C1 segment of cervical spinal cord (tissue), 14 donors: ENCODE measurements at regions not wholly inside any gene's neighbourhood (a gene's known extent, or its start where the extent isn't known, plus 50 kb on each side); places are given as distances from the start of the nearest gene placed in this dataset.

Experiments used
- DNase-seq, 14 donors: peaks; one replicate each; lab custom pipeline; 2025; lab: John Stamatoyannopoulos, UW

DNA sequence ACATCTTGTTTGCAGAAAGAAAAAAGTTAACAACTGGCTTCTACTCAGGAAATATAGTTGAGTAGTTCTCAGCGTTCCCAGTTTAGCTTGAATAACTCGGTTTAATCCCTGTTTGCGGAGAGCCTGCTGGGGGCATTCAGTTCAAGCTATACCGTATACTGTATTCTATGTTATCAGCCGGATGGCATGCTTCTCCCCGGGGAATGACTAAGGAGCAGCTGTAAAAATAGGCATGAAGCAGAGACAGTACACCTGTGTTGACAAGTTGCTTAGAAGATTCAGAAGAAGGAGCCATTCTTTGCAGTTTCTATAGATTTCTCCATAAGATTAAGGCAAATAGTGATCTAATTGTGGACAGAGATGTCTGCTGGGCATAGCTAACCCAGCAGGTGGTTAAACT is 267.8 kb upstream of the NCAM2 start:
- no peak for DNase-seq

DNA sequence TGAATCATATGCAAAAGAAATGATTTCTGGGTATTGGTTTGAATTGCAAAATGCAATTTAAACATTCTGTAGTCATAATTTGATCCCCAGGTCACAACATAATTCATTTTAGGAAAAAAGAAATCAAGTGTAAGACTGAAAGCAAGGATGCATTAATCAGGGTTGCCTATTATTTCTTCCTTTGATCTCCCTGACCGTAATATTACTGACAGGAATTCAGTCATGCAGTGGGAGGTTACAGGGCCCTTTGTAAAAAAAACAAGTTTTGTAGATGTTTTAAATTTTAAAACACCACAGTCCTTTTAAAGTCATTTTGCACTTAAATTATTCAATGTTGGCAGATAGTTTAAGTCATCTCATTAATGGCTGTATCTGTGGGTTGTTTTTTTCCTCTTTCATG is 263.0 kb upstream of the NCAM2 start:
- DNase-seq, result no peak

DNA sequence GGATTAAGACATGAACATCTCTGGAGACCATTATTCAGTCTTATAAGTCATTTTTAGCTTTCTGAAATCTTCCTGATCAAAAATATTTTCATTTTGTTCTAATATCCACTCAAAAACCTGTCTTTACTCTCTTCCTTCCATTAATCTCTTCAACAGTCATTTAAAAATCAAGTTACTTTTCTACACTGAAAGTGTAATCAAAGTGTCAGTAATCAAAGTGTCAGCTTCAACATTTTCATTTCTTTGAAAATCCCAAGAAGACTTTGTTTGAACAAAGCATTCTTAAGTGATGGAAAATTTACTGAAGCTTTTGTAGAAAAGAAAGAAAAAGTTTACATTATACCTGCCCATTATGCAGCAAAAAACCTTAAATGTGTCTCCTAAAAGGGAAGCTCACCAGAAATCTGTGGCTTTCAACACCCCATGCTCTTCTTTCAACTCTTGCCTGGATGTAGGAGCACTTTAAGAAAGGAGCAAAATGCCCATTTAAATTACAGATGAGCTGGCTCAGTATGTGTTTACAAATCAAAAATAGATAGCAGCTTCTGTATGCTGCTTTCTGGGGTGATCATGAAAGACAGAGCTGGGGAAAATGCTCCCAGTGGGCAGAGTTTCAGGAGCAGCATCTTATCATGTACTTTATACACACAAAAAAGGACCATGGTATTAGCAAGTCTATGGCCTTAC is 260.8 kb upstream of the NCAM2 start:
- DNase-seq, result peak in 1 of 14 donors; percentile 27

DNA sequence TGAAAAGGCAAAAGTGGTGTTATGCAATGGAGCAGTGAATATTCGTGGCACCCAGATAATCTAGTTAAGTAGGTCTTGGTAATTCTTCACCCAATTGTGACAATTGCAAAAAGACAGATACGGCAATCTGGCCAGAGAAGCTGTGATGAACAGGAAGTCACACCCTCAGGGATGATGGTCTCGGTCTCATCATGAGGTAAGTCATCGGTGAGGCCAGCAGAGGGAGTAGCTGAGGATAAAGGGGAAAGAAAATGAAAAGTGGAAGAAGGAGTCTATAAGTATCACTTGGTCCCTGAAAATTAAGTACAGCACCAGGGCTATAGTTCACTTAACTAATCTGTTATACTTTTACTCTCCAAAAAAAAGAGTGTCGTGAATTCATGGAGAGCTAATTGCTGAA is 258.8 kb upstream of the NCAM2 start:
- no peak for DNase-seq

DNA sequence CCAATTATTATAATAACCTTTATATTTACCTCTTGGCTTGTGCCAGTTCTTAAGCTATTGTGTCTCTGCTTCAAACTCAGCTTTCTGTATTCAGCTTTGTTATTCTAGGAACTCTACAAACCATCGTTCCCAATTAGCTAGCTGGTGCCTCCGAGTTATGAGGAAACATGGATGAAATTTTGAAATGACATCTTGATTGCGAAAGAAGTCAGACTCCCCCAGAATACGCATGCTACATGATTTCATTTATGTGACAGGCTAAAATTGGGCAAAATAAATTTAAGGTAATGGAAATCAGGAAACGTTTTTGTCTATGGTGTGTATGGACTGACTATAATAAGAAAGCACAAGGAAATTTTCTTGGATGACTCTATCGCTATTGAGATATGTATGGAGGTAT is 256.8 kb upstream of the NCAM2 start:
- no peak for DNase-seq

DNA sequence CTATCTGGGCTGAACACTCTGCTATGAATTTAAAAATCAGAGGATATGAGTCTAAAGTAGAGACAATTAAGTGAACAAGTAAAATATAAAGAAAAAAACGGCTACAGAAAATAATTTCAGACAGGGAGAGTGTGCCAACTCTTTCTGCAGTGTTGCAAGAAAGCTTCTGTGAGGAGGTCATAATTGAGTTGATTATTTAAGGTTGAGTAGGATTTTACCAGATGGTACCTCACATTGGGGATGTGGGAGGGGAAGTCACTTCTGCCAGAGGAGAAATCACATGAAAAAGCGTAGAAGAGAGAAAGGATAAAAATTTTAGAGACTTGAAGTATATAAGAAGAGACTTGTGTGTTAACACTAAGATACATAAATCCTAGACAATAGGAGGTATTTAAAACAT is 238.0 kb upstream of the NCAM2 start:
- no peak for DNase-seq

DNA sequence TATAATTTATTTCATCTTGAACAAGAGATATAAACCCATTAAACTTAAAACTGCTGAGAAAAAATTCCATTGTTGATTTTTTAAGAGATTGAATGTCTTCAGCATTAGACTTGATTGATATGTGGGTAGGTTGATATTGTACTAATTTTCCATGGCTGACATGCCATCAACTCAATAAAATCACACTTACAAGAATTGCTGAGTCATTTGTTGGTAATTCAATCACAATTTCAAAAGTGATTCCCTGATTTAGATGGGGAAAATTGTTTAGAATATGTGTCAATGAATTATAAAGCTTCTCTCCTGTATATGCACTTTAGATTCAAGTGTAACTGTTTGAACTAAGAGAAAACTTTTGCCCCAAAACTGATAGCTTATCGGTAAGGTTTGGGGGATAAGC is 223.5 kb upstream of the NCAM2 start:
- DNase-seq, result no peak

DNA sequence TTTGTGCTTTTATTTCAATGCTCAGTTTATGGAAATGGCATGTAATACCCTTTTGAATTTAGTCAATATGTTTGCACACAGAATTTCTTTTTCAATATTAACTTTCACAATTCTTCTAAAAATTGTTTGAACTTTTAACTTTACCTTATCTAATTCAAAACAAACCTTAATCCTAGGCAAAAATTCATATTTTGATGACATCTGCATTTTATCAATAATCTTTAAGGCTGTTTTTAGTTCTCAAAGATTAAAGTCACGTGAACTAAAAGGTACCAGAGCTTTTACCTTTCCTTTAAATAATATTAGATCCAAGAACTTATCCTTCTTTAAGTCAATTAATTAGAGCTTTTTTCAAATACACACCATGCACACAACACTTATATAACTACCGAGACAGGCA is 218.9 kb upstream of the NCAM2 start:
- no peak for DNase-seq

DNA sequence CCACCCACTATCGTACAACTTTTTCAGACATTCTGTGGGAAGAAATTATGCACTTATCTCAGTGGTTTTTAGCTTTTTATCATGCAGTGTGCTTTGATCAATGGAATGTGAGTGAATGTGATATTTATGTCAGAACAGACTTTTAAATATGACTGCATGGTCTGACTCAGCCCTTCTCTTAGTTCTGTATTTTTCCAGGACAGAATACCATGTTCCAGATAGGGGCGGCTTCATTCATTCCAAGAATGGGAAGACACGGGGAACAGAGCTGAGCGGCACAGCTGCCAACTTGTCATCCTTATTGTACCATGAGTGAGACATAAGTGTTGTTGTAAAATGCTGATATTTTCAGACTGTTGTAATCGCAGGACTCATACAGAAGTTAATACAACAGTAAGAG is 214.6 kb upstream of the NCAM2 start:
- DNase-seq, result no peak

DNA sequence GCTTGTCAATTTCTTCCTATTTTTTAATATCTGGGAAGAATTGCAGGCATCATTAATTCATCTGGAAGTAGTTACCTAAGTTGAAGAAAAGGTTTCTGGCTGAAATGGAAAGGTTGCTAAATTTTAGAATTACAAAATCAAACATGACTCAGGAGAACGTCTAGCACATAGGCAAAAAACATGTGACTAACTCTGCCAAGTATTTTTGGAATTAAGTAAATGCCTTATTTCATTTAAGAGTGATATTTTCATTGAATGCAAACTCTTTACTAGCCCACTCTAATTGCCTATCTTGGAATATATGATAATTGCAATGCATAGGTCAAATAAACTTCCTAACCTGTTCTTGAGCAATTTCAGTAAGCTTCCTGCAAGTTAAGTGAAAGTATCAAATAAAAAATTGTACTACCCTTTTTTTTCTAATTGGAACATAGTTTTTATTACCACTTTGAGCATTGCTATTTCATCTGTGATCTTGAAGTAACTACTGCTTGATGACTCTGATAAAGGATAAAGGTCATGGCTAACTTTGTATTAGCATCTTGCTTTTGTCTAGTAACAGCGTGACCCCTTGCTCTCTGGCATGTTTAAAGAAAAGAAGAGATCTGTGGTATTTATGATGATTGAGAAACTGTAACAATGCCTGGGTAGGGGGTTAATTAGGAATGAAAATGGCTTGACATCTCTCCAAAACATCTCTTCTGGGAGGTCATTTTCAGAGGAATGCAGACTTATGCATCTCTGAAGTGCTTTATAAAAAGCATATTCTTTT is 208.3 kb upstream of the NCAM2 start:
- DNase-seq, result no peak

DNA sequence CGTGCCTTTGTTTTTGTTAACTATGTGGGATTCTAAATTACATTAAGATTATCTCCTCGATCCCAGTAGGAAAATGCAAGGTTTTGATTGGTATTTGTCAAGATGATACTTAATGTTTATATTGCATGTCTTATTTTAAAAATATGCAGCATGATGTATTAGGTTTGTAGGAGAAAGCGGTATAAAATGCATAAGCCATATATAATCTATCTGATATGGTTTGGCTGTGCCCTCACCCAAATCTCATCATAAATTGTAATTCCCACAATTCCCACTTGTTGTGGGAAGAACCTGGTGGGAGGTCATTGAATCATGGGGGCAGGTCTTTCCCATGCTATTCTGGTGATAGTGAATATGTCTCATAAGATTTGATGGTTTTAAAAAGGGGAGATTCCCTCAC is 198.1 kb upstream of the NCAM2 start:
- no peak for DNase-seq

DNA sequence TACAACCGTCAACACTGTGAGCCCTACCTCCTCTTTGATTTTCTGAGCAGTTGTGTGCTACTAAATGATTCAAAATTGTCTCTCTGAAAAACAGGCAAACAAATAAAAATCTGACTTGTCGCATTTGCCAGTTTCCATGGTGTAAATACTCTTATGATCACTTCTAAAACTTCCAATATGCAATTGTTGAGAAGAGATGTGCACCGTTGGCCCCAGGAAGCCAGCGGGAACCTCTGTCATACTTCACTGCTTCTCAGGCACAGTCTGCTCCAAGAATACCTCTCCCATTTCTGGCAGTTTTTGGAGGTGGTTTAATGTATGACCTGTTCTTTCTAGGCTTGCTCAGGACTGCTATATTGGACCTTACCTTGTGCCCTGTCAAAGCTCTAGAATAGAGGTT is 196.0 kb upstream of the NCAM2 start:
- DNase-seq, result peak in 4 of 14 donors; percentile 20 to 69 (median 34)

DNA sequence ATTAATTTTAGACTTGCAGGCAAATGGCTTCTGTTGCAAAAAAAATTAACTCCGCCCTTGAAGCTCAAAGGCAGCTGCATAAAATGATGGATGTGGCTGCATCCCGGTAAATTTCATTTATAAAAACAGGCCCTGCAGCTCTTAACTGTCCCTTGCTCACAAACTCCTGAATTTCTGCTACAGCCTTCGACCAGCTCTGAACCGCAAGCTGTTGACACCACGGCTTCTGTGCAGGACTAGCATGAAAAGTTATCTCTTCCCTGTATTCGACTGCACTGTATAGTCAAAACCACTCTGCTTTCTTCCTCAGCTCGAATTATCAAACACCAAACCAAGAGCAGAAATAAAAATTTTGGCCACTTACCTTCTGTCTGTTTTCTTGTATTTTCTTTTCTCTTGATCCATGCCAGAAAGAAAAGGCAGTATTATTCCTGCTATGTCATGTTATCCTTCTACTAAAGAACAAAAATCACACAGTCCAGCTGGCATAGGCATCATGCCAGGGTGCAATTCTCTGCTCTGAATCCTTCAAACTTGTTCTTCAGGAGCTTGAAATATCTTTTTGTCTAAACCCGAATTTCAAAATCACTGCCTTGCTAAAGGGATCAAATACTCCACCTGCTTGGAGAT is 195.5 kb upstream of the NCAM2 start:
- peak in 7 of 14 donors; percentile 12 to 69 (median 25) for DNase-seq

DNA sequence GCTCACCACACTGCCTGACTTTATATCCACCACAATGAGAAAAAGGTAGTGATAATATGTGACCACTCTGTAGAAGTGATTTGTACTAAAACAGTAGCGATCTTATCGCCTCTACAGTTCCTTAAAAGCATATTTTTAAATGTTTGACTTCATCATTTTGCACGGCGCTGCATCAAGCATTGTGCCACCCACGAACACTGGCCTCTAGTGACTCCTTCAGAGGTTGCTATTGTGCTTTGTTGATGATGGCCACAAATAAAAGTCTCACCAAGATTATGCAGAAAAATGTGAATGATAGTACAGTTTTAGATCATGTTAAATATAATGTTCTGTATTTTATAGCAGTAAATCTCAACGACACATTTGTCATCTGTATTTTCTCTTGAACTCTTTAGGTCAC is 186.5 kb upstream of the NCAM2 start:
- no peak for DNase-seq

DNA sequence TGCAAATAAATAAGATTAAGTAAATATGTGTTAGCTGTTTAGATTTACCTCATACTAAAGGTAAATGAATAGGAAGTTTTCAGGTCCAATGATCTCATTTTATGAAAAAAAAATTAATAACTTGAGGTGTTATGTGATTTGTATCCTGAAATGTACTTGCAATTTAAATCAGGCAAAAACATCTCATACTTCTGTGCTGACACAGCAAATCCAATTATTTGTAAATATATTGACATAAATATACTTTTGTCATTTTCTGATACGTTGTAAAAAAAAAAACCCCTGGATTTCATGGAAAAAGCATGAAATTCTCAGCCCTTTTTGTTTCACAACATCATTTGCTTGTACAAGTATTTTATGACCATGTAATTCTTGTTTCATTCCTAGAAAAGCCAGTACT is 184.1 kb upstream of the NCAM2 start:
- no peak for DNase-seq

DNA sequence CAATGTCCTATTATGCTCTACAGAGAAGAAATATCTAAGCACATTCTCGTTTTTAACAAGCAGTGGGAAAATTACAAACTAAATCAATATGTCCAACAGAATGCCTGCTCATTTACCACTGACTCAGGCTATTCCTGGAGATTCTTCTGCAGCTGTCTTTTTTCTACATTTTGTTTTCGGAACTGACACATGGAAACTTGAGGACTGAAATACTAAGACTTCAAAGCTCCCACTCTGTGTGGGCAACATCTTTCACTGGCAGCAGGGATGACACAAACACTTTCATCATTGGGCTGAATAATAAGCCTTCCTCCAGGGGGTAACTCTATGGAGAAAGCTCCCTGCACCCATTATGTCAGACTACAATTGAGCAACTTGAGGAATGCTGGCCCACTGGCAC is 175.5 kb upstream of the NCAM2 start:
- no peak for DNase-seq

DNA sequence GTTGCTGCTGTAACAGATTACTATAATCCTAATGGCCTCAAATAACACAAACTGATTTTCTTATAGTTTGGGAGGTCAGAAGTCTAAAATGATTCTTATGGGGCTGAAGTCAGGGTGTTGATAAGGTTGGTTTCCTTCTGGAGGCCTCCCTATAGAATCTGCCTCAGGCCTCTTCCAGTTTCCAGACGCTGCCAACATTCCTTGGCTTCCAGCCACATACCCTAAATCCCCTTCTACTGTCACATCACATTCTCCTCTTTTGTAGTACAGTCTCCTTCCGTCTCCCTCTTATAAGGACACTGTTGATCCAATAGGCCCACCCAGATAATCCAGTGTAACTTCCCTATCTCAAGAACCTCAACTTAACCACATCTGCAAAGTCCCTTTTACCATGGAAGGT is 145.3 kb upstream of the NCAM2 start:
- DNase-seq, result no peak

DNA sequence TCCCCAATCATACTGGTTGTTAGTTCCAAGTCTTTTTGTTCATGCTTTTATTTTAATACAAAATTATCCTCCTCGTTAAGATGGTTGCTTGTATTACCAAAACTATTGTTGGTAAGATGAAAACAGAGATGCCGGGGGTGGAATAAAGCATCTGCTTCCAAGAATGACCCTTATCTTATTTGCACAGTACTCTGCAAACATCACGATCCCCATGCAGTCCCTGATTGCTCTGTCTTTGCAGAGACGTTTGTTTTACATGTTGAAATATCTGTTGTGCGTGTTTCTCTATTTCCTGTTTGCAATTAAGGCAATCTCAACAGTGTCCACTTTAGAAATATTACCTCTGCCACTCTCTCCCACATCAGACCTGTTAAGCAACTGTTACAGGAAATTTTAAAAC is 141.3 kb upstream of the NCAM2 start:
- DNase-seq, result no peak

DNA sequence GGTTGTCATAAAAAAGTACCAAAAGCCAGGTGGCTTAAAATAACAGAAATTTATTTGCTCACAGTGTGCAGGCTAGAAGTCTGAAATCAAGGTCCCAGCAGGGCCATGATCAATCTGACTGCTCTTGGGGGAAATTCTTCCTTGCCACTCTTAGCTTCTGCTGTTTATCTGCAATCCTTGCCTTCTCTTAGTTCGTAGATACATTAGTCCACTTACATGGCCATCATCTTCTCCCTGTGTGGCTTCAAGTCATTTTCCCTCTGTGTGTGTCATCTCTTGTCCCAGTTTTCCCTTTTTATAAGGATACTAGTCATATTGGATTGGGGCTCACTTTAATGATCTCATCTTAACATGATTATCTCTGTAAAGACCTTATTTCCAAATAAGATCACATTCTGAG is 124.0 kb upstream of the NCAM2 start:
- DNase-seq, result no peak

DNA sequence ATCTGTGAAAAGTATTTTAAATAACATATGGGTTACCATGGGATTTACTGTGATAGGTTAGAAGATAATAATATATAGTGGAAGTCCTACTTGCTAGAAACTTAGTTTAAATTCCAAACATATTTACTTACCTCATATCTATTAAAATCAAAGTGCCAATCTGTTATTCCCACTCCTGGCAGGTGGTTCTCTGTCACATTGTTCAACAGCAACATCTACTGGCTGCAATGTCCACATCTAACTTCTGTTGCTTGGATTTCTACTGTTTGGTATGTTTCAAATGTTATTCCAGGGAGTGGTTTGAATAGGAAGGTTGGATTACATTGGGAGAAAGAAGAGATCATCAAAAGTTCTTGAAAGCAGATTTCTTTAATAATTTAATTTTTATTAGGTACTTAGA is 122.5 kb upstream of the NCAM2 start:
- DNase-seq, result no peak

DNA sequence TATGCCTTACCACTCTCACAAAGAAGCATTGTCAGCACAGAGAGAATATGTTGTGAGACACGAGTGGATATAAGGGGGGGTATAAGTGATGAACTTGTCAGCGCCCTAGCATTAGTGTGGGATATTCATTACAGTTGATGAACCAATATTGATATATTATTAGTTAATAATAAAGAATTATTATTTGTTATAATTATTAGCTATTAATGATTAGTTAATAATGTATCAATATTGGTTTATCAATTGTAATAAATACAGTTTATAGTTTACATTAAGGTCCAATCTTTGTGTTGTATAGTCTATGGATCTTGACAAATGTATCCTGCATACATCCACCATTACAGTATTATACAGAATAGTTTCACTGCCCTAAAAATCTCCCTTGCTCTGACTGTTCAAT is 120.2 kb upstream of the NCAM2 start:
- DNase-seq, result no peak

DNA sequence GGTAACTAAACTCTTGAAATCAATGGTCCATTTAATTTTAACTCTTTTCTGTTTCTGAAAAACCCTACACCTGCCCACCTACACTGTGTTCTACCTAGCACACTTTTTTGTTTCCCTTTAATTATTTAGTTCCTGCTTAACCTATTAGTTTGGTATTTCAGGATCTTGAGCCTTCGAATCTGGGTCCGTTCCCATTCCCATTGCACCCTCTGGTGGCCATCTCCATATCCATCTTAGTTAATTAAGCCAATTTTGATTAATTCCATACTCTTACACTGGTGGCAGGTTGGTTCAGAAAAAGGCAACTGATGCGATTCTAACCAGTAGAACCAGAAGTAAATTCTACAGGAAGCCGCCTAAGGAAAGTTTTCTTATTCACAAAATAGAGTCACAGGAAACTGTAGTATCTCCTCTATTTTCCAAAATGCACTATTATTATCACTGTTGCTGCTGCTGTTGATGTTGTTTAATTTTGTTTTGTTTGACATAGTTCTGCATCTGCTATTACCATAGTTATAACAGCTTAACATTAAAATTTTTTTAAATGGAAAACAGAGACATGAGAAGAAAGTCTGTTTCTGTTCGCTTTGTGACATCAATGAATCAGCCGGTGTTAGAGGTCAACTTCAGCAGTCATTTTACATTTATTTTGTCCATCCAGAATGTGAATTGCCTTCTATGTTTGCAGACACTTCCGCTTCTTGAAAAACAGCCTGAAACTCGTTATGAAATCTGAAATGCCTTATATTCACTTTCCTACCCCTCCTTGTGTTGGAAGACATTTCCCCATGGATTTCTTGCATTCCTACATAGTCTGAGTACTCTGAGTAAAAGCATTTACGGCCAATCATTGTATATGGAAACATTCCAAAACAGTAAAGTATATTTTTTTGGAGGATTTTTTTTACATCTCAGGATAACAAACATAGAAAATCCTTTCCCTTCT is 115.5 kb upstream of the NCAM2 start:
- peak in 3 of 14 donors; percentile 2 to 32 (median 12) for DNase-seq
